ENCODE measurements at regions not wholly inside any gene's neighbourhood (a gene's known extent, or its start where the extent isn't known, plus 50 kb on each side); places are given as distances from the start of the nearest gene placed in this dataset.

DNA sequence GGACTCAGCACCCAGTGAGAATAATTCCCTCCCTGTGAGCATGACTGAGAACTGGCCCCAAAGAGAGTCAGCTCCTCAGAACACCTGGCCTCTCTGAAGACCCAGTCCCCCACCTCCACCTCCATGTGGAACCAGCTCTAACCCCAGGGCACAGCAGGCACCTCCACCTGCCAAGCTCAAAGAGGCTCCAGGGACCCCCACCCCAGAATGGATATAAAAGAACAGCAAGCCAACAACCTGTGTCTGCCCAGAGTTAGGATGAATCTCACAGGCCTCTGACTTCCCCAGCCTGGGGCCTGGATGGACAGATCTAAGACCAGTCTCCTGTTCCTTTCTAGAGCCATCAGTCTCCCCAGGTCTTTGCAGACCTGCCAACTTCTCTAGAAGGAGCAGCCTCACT, 498.5 kb downstream of the EIPR1 start:
- no peak overlapping the region for H2AFZ ChIP-seq (ENCODE audit: low read depth)
- POLR2A ChIA-PET: no interaction called here

More for the DNA sequence above, 498.5 kb downstream of the EIPR1 start:
- Histone ChIP-seq H4K20me1 (ENCODE audit: insufficient read depth) (no peaks in the 10 kb centered on the region), H3K36me3 (replicated peaks in 1 of 2; ENCODE audit: control insufficient read depth in 1 of 2, insufficient read depth in 2 of 2, low read length in 1 of 2) (no peaks in the 10 kb centered on the region), H3K27me3 (ENCODE audit: insufficient read depth) (no peaks in the 10 kb centered on the region), H3K4me3 (ENCODE audit: low read depth in 2 of 2, low read length in 1 of 2) (no peak overlapping the region), H3K4me1 (ENCODE audit: control insufficient read depth in 1 of 2, insufficient read depth in 2 of 2, low read depth in 1 of 2, low read length in 1 of 2) (peaks cover 0 to 5% of the 10 kb centered on the region in 2 experiments; a peak in 1 of 4 replicates), H3K4me2 (no peak overlapping the region), H3F3A (replicated peaks; ENCODE audit: insufficient read depth) (no peaks in the 10 kb centered on the region), H3K9me2 (no peaks in the 10 kb centered on the region), H3K79me2 (ENCODE audit: insufficient read depth) (no peaks in the 10 kb centered on the region), H3K27ac (ENCODE audit: low read depth in 2 of 2, low read length in 1 of 2) (no peak overlapping the region), H3K9ac (no peak overlapping the region), H3K9me3 (no peaks in the 10 kb centered on the region)
- DNase-seq: no peak
- CTCF ChIA-PET: interaction anchor here (1.2 to 1.4 kb wide), 2 partner anchors 25 to 31 kb away, joined by 3 to 4 read pairs; no protein-coding TSS in a partner anchor
- TF ChIP-seq JUND (IDR thresholded peaks at IDR 0.05) (no peak), GATA2 (CRISPR knock-in tag; IDR thresholded peaks at IDR 0.05) (no peak), ZBTB33 (IDR thresholded peaks at IDR 0.05; ENCODE audit: borderline replicate concordance, low read depth) (no peak), TCF12 (IDR thresholded peaks at IDR 0.05) (no peak), YY1 (IDR thresholded peaks at IDR 0.05; ENCODE audit: low read depth) (no peak), FOSL2 (IDR thresholded peaks at IDR 0.05; ENCODE audit: borderline replicate concordance, low read depth) (no peak), FOXJ3 (CRISPR knock-in tag; IDR thresholded peaks at IDR 0.05) (no peak), EZH2phosphoT487 (IDR thresholded peaks at IDR 0.05; ENCODE audit: borderline replicate concordance, low read depth) (no peak), PBX3 (IDR thresholded peaks at IDR 0.05) (no peak), TAF1 (IDR thresholded peaks at IDR 0.05; ENCODE audit: borderline replicate concordance, low read depth, low read length) (no peak), SIN3A (IDR thresholded peaks at IDR 0.05; ENCODE audit: borderline replicate concordance, low read depth, low read length) (no peak), RAD21 (IDR thresholded peaks at IDR 0.05; ENCODE audit: low read length) (no peak), RCOR1 (IDR thresholded peaks at IDR 0.05; ENCODE audit: low read length) (no peak), RFX5 (IDR thresholded peaks at IDR 0.05; ENCODE audit: low read length) (no peak), FOXM1 (IDR thresholded peaks at IDR 0.05; ENCODE audit: low read depth) (no peak), USF1 (IDR thresholded peaks at IDR 0.05; ENCODE audit: borderline replicate concordance, low read depth) (no peak), USF2 (IDR thresholded peaks at IDR 0.05; ENCODE audit: borderline replicate concordance, low read depth, low read length) (no peak)
- TF ChIP-seq, protein P1, sequence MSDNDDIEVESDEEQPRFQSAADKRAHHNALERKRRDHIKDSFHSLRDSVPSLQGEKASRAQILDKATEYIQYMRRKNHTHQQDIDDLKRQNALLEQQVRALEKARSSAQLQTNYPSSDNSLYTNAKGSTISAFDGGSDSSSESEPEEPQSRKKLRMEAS (IDR thresholded peaks at IDR 0.05; ENCODE audit: low read depth): no peak
